ENCODE measurements at regions not wholly inside any gene's neighbourhood (a gene's known extent, or its start where the extent isn't known, plus 50 kb on each side); places are given as distances from the start of the nearest gene placed in this dataset.

GRCh38 chr16:85373741-85374570 is 239.2 kb upstream of the GSE1 start:
- no peaks in the 10 kb centered on the region for H3F3A ChIP-seq (ENCODE audit: control insufficient read depth, insufficient read depth)
- no peaks in the 10 kb centered on the region for H3K9me2 ChIP-seq (replicated peaks; ENCODE audit: control insufficient read depth, low read length)
- no peaks in the 10 kb centered on the region for H3K79me2 ChIP-seq (ENCODE audit: control insufficient read depth, low read length)
- no peak for TF ChIP-seq CTCF (IDR thresholded peaks at IDR 0.05; ENCODE audit: low read depth, low read length, poor library complexity, severe bottlenecking)
- TF ChIP-seq EZH2phosphoT487 (IDR thresholded peaks at IDR 0.05; ENCODE audit: borderline replicate concordance, low read length), result no peak
- no peaks in the 10 kb centered on the region for H3K27me3 ChIP-seq (ENCODE audit: control insufficient read depth, low read length)
- H4K20me1 ChIP-seq (ENCODE audit: control insufficient read depth, insufficient read depth, low read depth, low read length), result no peaks in the 10 kb centered on the region
- H3K4me3 ChIP-seq (ENCODE audit: low read length), result no peak overlapping the region
- H3K9me3 ChIP-seq (ENCODE audit: control insufficient read depth, insufficient read depth, low read length), result no peaks in the 10 kb centered on the region
- no peak overlapping the region for H3K27ac ChIP-seq (ENCODE audit: low read depth, low read length)
- H3K4me2 ChIP-seq (ENCODE audit: low read length), result no peak overlapping the region
- no peaks in the 10 kb centered on the region for H3K4me1 ChIP-seq (ENCODE audit: control insufficient read depth, low read length)
- no peaks in the 10 kb centered on the region for H3K36me3 ChIP-seq (ENCODE audit: control insufficient read depth, low read length)

- Histone ChIP-seq H3K9me2 (replicated peaks; ENCODE audit: control insufficient read depth, low read length) (no peaks in the 10 kb centered on the region), H3K4me1 (ENCODE audit: control insufficient read depth, low read length) (no peaks in the 10 kb centered on the region), H3K4me2 (ENCODE audit: low read length) (no peak overlapping the region), H3K36me3 (ENCODE audit: control insufficient read depth, low read length) (no peaks in the 10 kb centered on the region), H3F3A (ENCODE audit: control insufficient read depth, insufficient read depth) (no peaks in the 10 kb centered on the region), H3K9me3 (ENCODE audit: control insufficient read depth, insufficient read depth, low read length) (no peaks in the 10 kb centered on the region), H3K79me2 (ENCODE audit: control insufficient read depth, low read length) (no peaks in the 10 kb centered on the region), H3K27ac (ENCODE audit: low read depth, low read length) (no peak overlapping the region), H3K27me3 (ENCODE audit: control insufficient read depth, low read length) (no peaks in the 10 kb centered on the region), H4K20me1 (ENCODE audit: control insufficient read depth, insufficient read depth, low read depth, low read length) (no peaks in the 10 kb centered on the region), H3K4me3 (ENCODE audit: low read length) (no peak overlapping the region)
- TF ChIP-seq CTCF (IDR thresholded peaks at IDR 0.05; ENCODE audit: low read depth, low read length, poor library complexity, severe bottlenecking) (no peak), EZH2phosphoT487 (IDR thresholded peaks at IDR 0.05; ENCODE audit: borderline replicate concordance, low read length) (no peak)
Observed at GRCh38 chr16:85374571-85374872, 238.6 kb upstream of the GSE1 start.

- Histone ChIP-seq H4K20me1 (ENCODE audit: control insufficient read depth, insufficient read depth, low read depth, low read length) (no peaks in the 10 kb centered on the region), H3F3A (ENCODE audit: control insufficient read depth, insufficient read depth) (no peaks in the 10 kb centered on the region), H3K79me2 (ENCODE audit: control insufficient read depth, low read length) (no peaks in the 10 kb centered on the region), H3K4me1 (ENCODE audit: control insufficient read depth, low read length) (no peaks in the 10 kb centered on the region), H3K27ac (ENCODE audit: low read depth, low read length) (no peak overlapping the region), H3K27me3 (ENCODE audit: control insufficient read depth, low read length) (no peaks in the 10 kb centered on the region), H3K9me2 (replicated peaks; ENCODE audit: control insufficient read depth, low read length) (no peaks in the 10 kb centered on the region), H3K4me2 (ENCODE audit: low read length) (no peak overlapping the region), H3K36me3 (ENCODE audit: control insufficient read depth, low read length) (no peaks in the 10 kb centered on the region), H3K9me3 (ENCODE audit: control insufficient read depth, insufficient read depth, low read length) (no peaks in the 10 kb centered on the region), H3K4me3 (ENCODE audit: low read length) (no peak overlapping the region)
- no peak for TF ChIP-seq CTCF (IDR thresholded peaks at IDR 0.05; ENCODE audit: low read depth, low read length, poor library complexity, severe bottlenecking)
- no peak for TF ChIP-seq EZH2phosphoT487 (IDR thresholded peaks at IDR 0.05; ENCODE audit: borderline replicate concordance, low read length)
Observed at GRCh38 chr16:85375282-85375681, 237.8 kb upstream of the GSE1 start.
